Colonic mucosa (tissue), 4 donors: ENCODE measurements at regions not wholly inside any gene's neighbourhood (a gene's known extent, or its start where the extent isn't known, plus 50 kb on each side); places are given as distances from the start of the nearest gene placed in this dataset. TPM values are rescaled to one million over a fixed set of nuclear protein-coding genes. Genes with fewer than 3 reads are reported as not detected.

Experiments
- DNase-seq: peaks from one replicate; pipeline ENCODE4 v3.0.0-alpha.2; 2020
- H3K27ac ChIP-seq: fragments of 200-600 bp; one replicate; pipeline ENCODE4 v1.8.0; 2021
- H3K27me3 ChIP-seq: fragments of 200-600 bp; one replicate; pipeline ENCODE4 v1.8.0; 2021
- H3K36me3 ChIP-seq: fragments of 200-600 bp; one replicate; pipeline ENCODE4 v1.8.0; 2021
- H3K4me1 ChIP-seq: fragments of 200-600 bp; one replicate; pipeline ENCODE4 v1.8.0; 2021; ENCODE audit warnings: mild to moderate bottlenecking
- H3K4me3 ChIP-seq: fragments of 200-600 bp; one replicate; pipeline ENCODE4 v1.8.0; 2021
- H3K9ac ChIP-seq, 2 donors: one replicate each; pipeline ENCODE4 v1.7.0; 2013; ENCODE audit warnings: control low read depth in 2 of 2, low read depth in 2 of 2, low read length in 2 of 2
- H3K9me3 ChIP-seq: fragments of 200-600 bp; one replicate; pipeline ENCODE4 v1.8.0; 2021
- CTCF ChIP-seq: fragments of 200-600 bp; IDR thresholded peaks from one replicate; pipeline ENCODE4 v1.8.0; 2022; ENCODE audit warnings: antibody characterized with exemption, mild to moderate bottlenecking
- intact Hi-C: fragments of 100-400 bp; cut with DNase I; formaldehyde crosslinking; loops from one replicate; pipeline ENCODE4 v1.14.1; 2022
- microRNA-seq: library from miRNA; unstranded; fragments of <30 nt; microRNA quantifications from one replicate; pipeline ENCODE4, GENCODE V29; 2019
- donor health status: healthy.
- donor health status: DM: no; HTN: no; CAD: no.
- donor health status: DM: no; HTN: no; CAD: no.

GRCh38 chr4:182193311-182193710 lies 49.9 kb upstream of the TENM3 start:
- no peak overlapping the region for H3K9ac ChIP-seq
- no peaks in the 10 kb centered on the region for H3K27me3 ChIP-seq
- no peak for DNase-seq
- no peaks in the 10 kb centered on the region for H3K36me3 ChIP-seq
- TF ChIP-seq CTCF, result no peak
- H3K4me3 ChIP-seq, result no peak overlapping the region
- H3K27ac ChIP-seq, result no peak overlapping the region
- H3K4me1 ChIP-seq, result no peaks in the 10 kb centered on the region
- no peaks in the 10 kb centered on the region for H3K9me3 ChIP-seq
- intact Hi-C loops, result no loop called here

Small RNA genes lying in the stretch of these regions (microRNA-seq; reads per million reads assigned to microRNA genes)
- not detected for gene MIR1305
